Ascending aorta (tissue), 2 donors: ENCODE measurements at regions not wholly inside any gene's neighbourhood (a gene's known extent, or its start where the extent isn't known, plus 50 kb on each side); places are given as distances from the start of the nearest gene placed in this dataset.
"Not testable (repeated sequence)": the region's sequence is repeated elsewhere in the genome, so short reads cannot be mapped to it uniquely, and the experiment has no call there.

ENCODE experiments used
- DNase-seq, 2 donors: peaks; one replicate each; pipeline ENCODE4 v3.0.0-alpha.2; 2019; ENCODE audit warnings: low spot score in 2 of 2
- H3K27ac ChIP-seq, 2 donors: fragments of 200-600 bp; sonication (generic); one replicate each; pipeline ENCODE4 v1.5.1; 2016 to 2017; ENCODE audit warnings: mild to moderate bottlenecking in 1 of 2
- H3K27me3 ChIP-seq: fragments of 200-600 bp; sonication (generic); one replicate; pipeline ENCODE4 v1.5.1; 2017
- H3K36me3 ChIP-seq, 2 donors: fragments of 200-600 bp; sonication (generic); one replicate each; pipeline ENCODE4 v1.5.1; 2016
- H3K4me1 ChIP-seq, 2 donors: fragments of 200-600 bp; sonication (generic); one replicate each; pipeline ENCODE4 v1.5.1; 2016 to 2017; ENCODE audit warnings: mild to moderate bottlenecking in 1 of 2
- H3K4me3 ChIP-seq, 2 donors: fragments of 200-600 bp; sonication (generic); one replicate each; pipeline ENCODE4 v1.5.1; 2016 to 2017; ENCODE audit warnings: mild to moderate bottlenecking in 1 of 2
- H3K9me3 ChIP-seq, 2 donors: fragments of 200-600 bp; sonication (generic); one replicate each; pipeline ENCODE4 v1.5.1; 2016
- intact Hi-C: fragments of 100-400 bp; cut with DNase I; formaldehyde crosslinking; loops from one replicate; pipeline ENCODE4 v1.15.1; 2023

DNA sequence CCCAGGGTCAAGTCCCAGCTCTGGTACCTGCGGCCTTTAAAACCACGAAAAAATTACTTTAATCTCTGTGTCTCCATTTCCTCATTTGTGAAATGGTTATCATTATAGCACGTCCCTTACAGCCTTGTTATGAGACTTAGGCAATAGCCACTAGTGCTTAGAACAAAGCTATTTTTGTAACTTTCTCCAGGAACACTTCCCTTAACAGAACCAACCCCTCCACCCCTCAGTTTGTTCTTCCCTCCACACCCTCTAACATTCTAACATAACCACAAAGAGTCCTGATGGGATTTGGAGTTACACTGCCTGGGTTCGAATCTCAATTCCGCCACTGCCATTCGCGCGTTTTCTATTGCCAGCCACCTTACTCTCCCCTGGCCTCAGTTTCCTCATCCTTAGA lies 2777.4 kb upstream of the TPTE start:
- DNase-seq, H3K9me3 ChIP-seq, H3K4me1 ChIP-seq, H3K27ac ChIP-seq, H3K36me3 ChIP-seq, intact Hi-C loops, H3K27me3 ChIP-seq, H3K4me3 ChIP-seq: not testable (repeated sequence)

DNA sequence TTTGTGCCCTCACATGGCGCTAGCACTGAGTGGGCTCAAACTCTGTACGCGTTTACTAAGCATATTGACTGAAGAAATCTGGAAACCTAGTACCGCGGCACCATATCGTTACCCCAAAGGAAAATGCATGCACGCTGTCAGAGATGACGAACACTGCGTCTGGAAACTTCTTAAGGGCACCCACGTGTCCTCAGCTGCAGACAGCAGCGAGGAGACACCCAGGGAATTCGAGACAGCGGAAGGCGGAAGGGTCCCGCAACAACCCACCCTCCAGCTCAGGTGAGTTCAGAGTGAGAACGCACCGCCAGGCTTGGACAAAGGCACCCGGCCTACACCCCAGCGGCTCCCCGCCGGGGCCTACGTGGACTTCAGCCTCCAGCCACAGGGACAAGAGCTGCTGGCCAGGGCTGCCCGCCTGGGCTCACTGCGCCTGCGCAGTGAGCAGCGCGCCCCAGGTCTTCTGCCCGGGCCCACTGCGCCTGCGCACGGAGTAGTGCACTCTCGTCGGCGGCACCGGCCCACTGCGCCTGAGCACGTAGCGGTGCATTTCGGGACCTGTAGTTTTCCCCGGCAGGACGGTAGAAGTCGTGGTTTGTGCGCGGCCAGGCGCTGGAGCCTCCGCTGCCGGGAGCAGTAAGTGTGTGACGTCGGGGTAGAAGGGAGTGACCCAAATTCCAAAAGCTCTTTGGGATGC lies 2776.8 kb upstream of the TPTE start:
- H3K27me3 ChIP-seq, DNase-seq, H3K27ac ChIP-seq, intact Hi-C loops, H3K36me3 ChIP-seq, H3K4me1 ChIP-seq, H3K9me3 ChIP-seq, H3K4me3 ChIP-seq: not testable (repeated sequence)

DNA sequence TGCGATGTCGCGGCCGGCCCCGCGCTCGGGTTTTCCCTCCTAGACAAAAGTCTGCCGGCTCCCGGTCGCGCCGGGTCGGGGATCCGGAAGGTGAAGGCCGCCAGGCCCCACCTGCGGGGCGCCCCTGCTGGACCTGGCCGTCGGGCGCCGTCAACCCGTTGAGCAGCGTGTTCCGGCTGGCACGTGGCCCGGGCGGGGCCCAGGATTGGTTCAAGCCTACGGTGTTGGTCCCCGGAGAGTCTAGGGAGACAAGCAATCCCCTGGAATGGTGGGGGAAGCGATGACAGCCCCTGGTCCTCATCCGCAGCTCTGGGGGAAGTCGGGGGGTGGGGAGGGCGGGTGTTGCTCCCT lies 2776.3 kb upstream of the TPTE start:
- H3K27me3 ChIP-seq, H3K4me3 ChIP-seq, H3K4me1 ChIP-seq, H3K27ac ChIP-seq, H3K36me3 ChIP-seq, DNase-seq, intact Hi-C loops, H3K9me3 ChIP-seq: not testable (repeated sequence)

DNA sequence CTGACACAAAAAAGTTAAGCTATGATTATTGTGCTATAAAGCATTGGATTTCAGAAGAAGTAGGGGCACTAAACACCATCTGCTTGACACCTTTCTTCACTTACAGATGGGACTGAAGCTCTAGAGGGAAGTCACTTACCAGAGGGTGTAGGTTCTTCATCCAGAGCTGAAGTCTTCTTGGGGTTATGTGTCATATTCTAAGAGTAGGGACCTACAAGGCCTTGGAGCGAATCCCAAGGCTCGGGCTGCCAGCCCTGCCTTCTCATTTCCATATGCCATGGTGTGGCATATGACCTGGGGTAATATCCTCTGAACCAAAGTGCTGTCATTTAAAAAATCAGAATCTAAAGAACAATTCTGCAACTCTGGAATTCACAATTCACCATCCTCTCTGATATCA lies 2773.4 kb upstream of the TPTE start:
- DNase-seq, H3K36me3 ChIP-seq, H3K27me3 ChIP-seq, H3K4me3 ChIP-seq, H3K9me3 ChIP-seq, H3K4me1 ChIP-seq, intact Hi-C loops, H3K27ac ChIP-seq: not testable (repeated sequence)

DNA sequence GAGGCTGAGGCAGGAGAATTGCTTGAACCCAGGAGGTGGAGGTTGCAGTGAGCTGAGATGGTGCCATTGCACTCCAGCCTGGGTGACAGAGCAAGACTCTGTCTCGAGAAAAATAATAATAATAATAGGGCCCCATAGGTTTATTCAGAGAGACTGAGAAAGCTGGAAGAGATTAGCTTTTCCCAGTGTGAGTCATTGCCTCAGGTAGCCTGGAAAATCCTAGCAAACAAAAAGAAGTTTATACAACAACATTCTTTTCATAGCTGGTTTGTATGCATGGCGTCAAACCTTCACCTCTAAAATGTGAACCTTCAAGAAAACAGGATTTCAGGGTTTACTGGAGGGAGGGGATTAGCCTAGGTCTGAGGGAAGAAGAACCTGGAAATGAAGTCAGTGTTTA lies 2768.8 kb upstream of the TPTE start:
- intact Hi-C loops, H3K9me3 ChIP-seq, H3K4me3 ChIP-seq, H3K36me3 ChIP-seq, H3K27ac ChIP-seq, DNase-seq, H3K27me3 ChIP-seq, H3K4me1 ChIP-seq: not testable (repeated sequence)

DNA sequence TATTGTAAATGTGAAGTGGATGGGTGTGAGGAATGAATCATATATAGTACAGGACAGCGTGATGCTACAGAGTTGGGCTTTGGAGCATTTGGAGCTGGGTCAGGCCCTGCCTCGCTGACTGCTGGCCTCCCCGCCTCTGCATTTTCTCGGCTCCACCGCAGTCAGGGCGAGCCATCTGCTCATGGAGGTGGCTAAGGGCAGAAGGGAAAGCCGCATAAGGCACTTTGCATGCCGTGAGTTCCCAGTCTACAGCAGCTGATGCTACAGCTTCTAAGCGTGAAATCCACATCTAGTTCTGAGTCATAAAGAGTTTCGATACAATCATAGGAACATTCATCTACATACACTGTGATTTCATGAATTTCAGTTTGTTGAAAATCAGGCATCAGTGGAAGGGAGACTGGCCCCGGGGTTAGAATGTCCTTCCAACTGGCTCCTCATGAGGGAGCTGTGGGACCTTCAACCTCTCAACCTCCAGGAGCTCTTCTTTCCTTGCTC lies 2768.0 kb upstream of the TPTE start:
- H3K4me3 ChIP-seq, H3K36me3 ChIP-seq, H3K9me3 ChIP-seq, H3K4me1 ChIP-seq, intact Hi-C loops, H3K27ac ChIP-seq, H3K27me3 ChIP-seq, DNase-seq: not testable (repeated sequence)

DNA sequence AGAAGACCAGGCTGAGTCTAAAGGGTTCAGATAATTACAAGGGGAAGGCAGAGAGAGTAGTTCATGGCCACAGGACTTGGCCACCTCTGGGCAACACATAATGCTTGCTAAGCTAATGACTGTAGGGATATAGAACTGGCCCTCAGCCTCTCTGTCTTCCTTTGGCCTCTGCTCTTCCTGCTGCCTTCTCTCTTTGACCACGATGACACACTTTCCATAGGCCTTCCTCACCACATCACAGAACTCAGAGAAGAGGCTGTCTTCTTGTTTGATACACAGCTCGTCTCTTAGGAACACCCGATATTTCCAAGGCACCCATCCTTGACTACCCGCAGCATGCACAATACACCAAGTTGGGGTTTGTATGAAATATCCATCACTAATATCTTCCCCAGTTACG lies 2751.4 kb upstream of the TPTE start:
- DNase-seq, H3K27me3 ChIP-seq, intact Hi-C loops, H3K36me3 ChIP-seq, H3K4me3 ChIP-seq, H3K27ac ChIP-seq, H3K4me1 ChIP-seq, H3K9me3 ChIP-seq: not testable (repeated sequence)

DNA sequence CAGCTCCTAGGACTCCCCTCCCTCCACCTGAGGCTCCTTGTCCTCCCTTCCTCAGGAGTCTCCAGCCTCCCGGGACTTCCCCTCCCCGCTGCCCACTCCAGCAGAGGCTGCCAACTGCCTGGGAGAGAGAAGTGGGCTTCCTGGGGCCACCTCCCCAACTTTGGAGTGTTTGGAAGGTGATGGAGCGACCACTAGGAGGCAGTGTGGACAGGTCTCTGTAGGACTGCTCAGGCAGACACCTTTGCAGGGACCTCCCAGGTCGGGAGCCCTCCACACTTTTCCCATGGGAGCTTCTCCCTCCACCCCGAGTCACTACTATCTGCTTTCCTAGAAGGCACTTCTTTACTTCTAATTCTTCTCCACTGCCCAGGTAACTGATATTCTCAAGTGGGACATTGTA lies 2747.2 kb upstream of the TPTE start:
- H3K27ac ChIP-seq, intact Hi-C loops, DNase-seq: not testable (repeated sequence)

DNA sequence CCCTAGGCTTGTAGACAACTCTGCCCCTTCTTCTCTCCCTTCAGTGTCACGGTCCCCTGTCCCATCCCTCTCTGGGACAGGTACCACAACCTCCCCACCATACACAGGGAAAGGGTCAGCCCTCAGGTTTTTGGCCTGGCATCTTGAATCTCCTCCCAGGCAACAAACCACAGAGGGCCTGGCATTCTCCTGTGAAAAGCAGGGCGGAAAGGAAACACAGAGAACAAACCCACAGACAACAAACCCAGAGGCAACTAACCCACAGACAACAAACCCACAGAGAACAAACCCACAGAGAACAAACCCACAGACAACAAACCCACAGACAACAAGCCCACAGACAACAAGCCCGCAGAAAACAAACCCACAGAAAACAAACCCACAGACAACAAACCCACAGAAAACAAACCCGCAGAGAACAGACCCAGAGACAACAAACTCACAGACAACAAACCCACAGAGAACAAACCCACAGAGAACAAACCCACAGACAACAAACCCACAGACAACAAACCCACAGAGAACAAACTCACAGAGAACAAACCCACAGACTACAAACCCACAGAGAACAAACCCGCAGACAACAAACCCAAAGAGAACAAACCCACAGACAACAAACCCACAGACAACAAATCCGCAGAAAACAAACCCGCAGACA lies 2745.9 kb upstream of the TPTE start:
- intact Hi-C loops, H3K4me1 ChIP-seq, H3K9me3 ChIP-seq, H3K27me3 ChIP-seq, H3K27ac ChIP-seq, H3K36me3 ChIP-seq, H3K4me3 ChIP-seq: not testable (repeated sequence)
- DNase-seq = peak in 1 of 2 donors; percentile 8

More for the DNA sequence above, 2747.2 kb upstream of the TPTE start:
- H3K4me1 ChIP-seq, H3K36me3 ChIP-seq, H3K4me3 ChIP-seq, H3K9me3 ChIP-seq, H3K27me3 ChIP-seq: not testable (repeated sequence)

DNA sequence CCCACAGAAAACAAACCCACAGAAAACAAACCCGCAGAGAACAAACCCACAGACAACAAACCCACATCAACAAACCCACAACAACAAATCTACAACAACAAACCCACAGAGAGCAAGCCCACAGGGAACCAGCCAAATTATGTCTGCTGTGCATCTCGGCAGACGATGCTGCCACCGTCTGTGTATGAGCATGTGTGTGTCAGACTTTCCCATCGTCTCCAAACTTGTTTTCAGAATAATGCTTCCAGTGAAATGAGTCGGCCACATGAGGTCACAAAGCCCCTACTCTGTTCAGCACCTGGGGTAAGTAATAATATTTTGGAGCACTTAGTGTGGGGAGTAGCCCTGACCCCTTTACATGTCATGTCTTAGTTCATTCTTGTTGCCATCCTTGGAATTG lies 2745.3 kb upstream of the TPTE start:
- H3K9me3 ChIP-seq, H3K4me1 ChIP-seq, H3K4me3 ChIP-seq, H3K27me3 ChIP-seq, DNase-seq, H3K27ac ChIP-seq, H3K36me3 ChIP-seq, intact Hi-C loops: not testable (repeated sequence)

DNA sequence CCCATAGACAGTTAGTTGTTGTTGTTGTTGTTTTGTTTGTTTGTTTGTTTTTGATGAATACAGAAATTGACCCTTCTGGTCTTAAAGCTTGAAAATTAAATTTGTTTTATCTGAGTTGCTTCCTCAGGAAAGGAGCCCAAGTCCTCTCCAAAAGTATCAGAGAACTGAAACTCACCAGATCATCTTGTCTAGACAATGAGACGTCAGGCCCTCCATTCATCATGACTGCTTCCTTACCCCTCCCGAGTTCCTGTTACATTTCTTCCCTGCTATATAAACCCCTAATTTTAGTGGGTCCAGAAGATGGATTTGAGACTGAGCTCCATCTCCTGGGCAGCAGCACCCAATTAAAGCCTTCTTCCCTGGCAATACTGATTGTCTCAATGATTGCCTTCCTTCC lies 2744.8 kb upstream of the TPTE start:
- H3K9me3 ChIP-seq, H3K27me3 ChIP-seq, H3K4me1 ChIP-seq, H3K4me3 ChIP-seq, intact Hi-C loops, H3K27ac ChIP-seq, DNase-seq, H3K36me3 ChIP-seq: not testable (repeated sequence)

DNA sequence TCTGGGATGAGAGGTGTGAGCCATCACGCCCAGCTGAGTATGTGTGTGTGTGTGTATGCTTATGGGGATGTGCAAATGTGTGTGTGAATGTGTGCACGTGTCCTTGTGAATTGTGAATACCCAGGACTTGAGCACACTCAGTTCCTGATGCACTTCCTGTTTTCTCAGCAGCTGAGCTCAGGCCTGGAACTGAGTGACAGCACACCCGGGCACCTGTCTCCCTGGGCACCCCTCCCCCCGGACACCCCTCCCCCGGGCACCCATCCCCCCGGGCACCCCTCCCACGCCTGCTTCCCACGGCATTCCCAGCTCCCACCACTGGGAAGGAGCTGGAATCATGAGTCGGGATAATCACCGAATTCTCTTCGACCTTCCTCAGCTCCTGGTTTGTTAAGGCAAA lies 2744.1 kb upstream of the TPTE start:
- intact Hi-C loops, H3K27me3 ChIP-seq, H3K27ac ChIP-seq, DNase-seq, H3K4me3 ChIP-seq, H3K9me3 ChIP-seq, H3K36me3 ChIP-seq, H3K4me1 ChIP-seq: not testable (repeated sequence)

DNA sequence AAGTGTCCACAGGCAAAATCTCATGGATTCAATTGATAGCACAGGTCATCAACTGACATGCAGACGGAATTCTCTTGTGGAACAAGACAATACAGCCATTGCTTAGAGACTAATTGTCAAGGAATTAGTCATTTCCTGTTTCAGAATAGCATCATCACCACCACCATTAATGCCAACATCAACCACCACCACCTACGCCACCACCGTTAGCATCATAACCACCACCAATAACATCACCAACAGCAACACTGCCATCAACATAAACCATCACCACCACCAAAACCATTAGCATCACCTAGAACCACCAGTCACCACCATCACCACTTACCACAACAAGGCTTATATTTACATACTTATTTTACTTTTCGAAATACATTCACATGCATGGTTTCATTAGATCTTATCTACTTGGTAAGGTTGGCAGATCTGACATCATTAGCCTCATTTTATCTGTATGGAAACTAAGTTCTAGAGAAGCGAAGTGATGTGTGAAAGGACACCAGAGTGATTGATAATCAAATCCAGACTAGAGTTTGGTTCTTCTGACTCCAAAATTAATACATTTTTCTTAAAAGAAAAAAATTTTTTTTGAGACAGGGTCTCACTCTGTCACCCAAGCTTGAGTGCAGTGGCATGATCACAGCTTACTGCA lies 2733.8 kb upstream of the TPTE start:
- DNase-seq, H3K4me1 ChIP-seq, H3K27me3 ChIP-seq, H3K27ac ChIP-seq, H3K36me3 ChIP-seq, intact Hi-C loops, H3K9me3 ChIP-seq, H3K4me3 ChIP-seq: not testable (repeated sequence)

DNA sequence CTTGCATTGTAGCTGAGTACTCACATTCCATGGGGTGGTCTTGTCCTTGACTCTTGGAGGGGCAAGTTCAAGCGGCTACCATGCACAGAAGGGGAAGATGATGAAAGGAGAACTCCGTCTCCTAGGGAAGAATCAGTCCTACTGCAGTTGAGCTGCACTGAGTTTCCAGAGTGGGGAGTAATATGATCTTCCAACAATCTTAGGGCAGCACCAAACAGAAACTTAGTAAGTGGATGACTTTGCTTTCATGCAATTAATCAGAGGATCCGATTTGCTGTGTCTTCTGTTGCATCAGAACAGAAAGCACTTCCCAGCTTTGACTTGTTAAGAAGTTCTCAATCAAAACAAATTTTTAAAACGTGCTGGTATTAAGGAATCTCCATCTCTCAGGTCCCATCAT lies 2727.6 kb upstream of the TPTE start:
- H3K4me3 ChIP-seq, DNase-seq, intact Hi-C loops, H3K9me3 ChIP-seq, H3K4me1 ChIP-seq, H3K36me3 ChIP-seq, H3K27ac ChIP-seq, H3K27me3 ChIP-seq: not testable (repeated sequence)
